Erythroblast (primary cell): ENCODE measurements at regions not wholly inside any gene's neighbourhood (a gene's known extent, or its start where the extent isn't known, plus 50 kb on each side); places are given as distances from the start of the nearest gene placed in this dataset.

ENCODE experiments used
- GATA1 ChIP-seq: IDR thresholded peaks from 2 replicates; pipeline ENCODE4 v1.6.1; 2011; ENCODE audit warnings: low read depth, mild to moderate bottlenecking, control low read depth, low read length, moderate library complexity
- POLR2A ChIP-seq: IDR thresholded peaks from 2 replicates; pipeline ENCODE4 v1.6.1; 2011; ENCODE audit warnings: mild to moderate bottlenecking, low read length

DNA sequence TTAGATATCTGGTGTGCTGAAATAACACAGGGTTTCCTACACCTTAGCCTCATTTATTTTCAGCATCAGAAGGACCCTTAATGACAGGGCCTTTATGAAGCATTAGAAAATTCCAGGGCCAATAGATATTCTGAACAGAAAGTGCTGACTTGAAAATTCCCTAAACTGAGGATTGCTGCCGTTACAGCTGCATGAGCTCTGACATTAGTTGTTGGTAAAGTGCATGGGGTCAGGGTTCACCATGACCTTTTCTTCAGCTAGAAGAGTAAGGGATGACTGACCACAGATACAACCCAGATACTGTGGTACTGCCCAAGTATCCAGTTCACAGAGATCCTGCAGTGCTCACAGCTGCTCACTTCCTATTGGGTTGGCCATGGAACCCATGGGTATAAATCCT is 181.7 kb upstream of the SLC25A13 start:
- TF ChIP-seq POLR2A (no peak), GATA1 (no peak)
